Transverse colon (tissue), 4 donors: ENCODE measurements at regions not wholly inside any gene's neighbourhood (a gene's known extent, or its start where the extent isn't known, plus 50 kb on each side); places are given as distances from the start of the nearest gene placed in this dataset.

Source experiments
- CTCF ChIP-seq, 5 experiments: fragments of 200-600 bp in 3 of 5; fragments of 450-650 bp in 2 of 5; sonication (generic) in 3 of 5; IDR thresholded peaks; 1 replicate in 2 of 5; 2 replicates in 3 of 5; pipeline ENCODE4 v1.5.1; 2016 to 2017; ENCODE audit warnings: antibody characterized with exemption in 5 of 5, inconsistent platforms in 3 of 5, mild to moderate bottlenecking in 2 of 5, moderate library complexity in 1 of 5
- POLR2AphosphoS5 ChIP-seq, 3 donors: sonication (generic); formaldehyde crosslinking; IDR thresholded peaks; one replicate each; pipeline ENCODE4 v1.6.1; 2016; ENCODE audit warnings: antibody characterized with exemption in 3 of 3

- no peak for TF ChIP-seq CTCF (IDR thresholded peaks at IDR 0.05)
- no peak for TF ChIP-seq POLR2AphosphoS5 (IDR thresholded peaks at IDR 0.05)
Measured at GRCh38 chr6:10154251-10154650, 260.6 kb downstream of the TFAP2A start.
